Activated CD4-positive, alpha-beta T cell treated with anti-CD3 and anti-CD28 coated beads for 36 hours (primary cell): ENCODE measurements at regions not wholly inside any gene's neighbourhood (a gene's known extent, or its start where the extent isn't known, plus 50 kb on each side); places are given as distances from the start of the nearest gene placed in this dataset.

Experiments used
- ATAC-seq: fragments of 200-7000 bp; cut with Tn5 transposase; one replicate; pipeline ENCODE4 v1.10.0; 2021; ENCODE audit warnings: mild to moderate bottlenecking, moderate library complexity
- CTCF ChIA-PET: fragments of 350-600 bp; sonication (Branson Sonifier 250); formaldehyde crosslinking; loops from one replicate; lab custom pipeline; 2021; ENCODE audit warnings: antibody characterized with exemption; lab: Charles Lee
- POLR2A ChIA-PET: fragments of 350-600 bp; sonication (Branson Sonifier 250); formaldehyde crosslinking; loops from one replicate; lab custom pipeline; 2021; ENCODE audit warnings: antibody characterized with exemption, inconsistent platforms; lab: Charles Lee
- DNase-seq: peaks from one replicate; pipeline ENCODE4 v3.0.0-alpha.2; 2020
- H3K27ac Mint-ChIP-seq: one replicate; pipeline ENCODE4 v1.8.0; 2021; ENCODE audit warnings: mixed read lengths
- H3K27me3 Mint-ChIP-seq: one replicate; pipeline ENCODE4 v1.8.0; 2021; ENCODE audit warnings: mixed read lengths
- H3K36me3 Mint-ChIP-seq: one replicate; pipeline ENCODE4 v1.8.0; 2021; ENCODE audit warnings: low read depth, mixed read lengths
- H3K4me1 Mint-ChIP-seq: one replicate; pipeline ENCODE4 v1.8.0; 2021; ENCODE audit warnings: mixed read lengths
- H3K4me3 Mint-ChIP-seq: one replicate; pipeline ENCODE4 v1.8.0; 2021; ENCODE audit warnings: mild to moderate bottlenecking, moderate library complexity, mixed read lengths
- H3K9me3 Mint-ChIP-seq: one replicate; pipeline ENCODE4 v1.8.0; 2021; ENCODE audit warnings: low read depth, mixed read lengths
- intact Hi-C, 2 experiments: fragments of 100-400 bp; cut with DNase I in 1 of 2; cut with micrococcal nuclease in 1 of 2; formaldehyde crosslinking; loops; one replicate each; pipeline versions ENCODE4 v1.14.2 to v1.15.1; 2022 to 2024; cut with DNase I, micrococcal nuclease

GRCh38 chr3:177820683-177821316 is 623.5 kb upstream of the TBL1XR1 start:
- Mint-ChIP-seq H3K27me3 (no peaks in the 10 kb centered on the region), H3K36me3 (no peaks in the 10 kb centered on the region), H3K4me3 (no peak overlapping the region), H3K4me1 (peaks cover 20% of the 10 kb centered on the region), H3K27ac (peak overlapping the region; percentile 60), H3K9me3 (no peaks in the 10 kb centered on the region)
- ChIA-PET CTCF (interaction anchor here (0.7 kb wide), 1 partner anchor 157 kb away, joined by 3 read pairs; no protein-coding TSS in a partner anchor), POLR2A (no interaction called here)
- DNase-seq (no peak), ATAC-seq (peak; percentile 61)
- intact Hi-C loops, result no loop called here

- Mint-ChIP-seq H3K4me3 (no peak overlapping the region), H3K4me1 (peaks cover 27% of the 10 kb centered on the region), H3K27ac (no peak overlapping the region), H3K27me3 (no peaks in the 10 kb centered on the region), H3K9me3 (no peaks in the 10 kb centered on the region), H3K36me3 (no peaks in the 10 kb centered on the region)
- no peak for DNase-seq
- ATAC-seq, result no peak
- intact Hi-C loops, result no loop called here
- ChIA-PET POLR2A (no interaction called here), CTCF (no interaction called here)
Observed at GRCh38 chr3:177822681-177823096, 625.4 kb upstream of the TBL1XR1 start.

GRCh38 chr3:177823701-177824189 is 626.5 kb upstream of the TBL1XR1 start:
- intact Hi-C loops, result no loop called here
- CTCF ChIA-PET, result no interaction called here
- POLR2A ChIA-PET, result no interaction called here
- Mint-ChIP-seq H3K27me3 (no peaks in the 10 kb centered on the region), H3K4me1 (peaks cover 32% of the 10 kb centered on the region), H3K36me3 (no peaks in the 10 kb centered on the region), H3K9me3 (no peaks in the 10 kb centered on the region), H3K27ac (no peak overlapping the region), H3K4me3 (no peak overlapping the region)
- no peak for ATAC-seq
- no peak for DNase-seq

GRCh38 chr3:177824190-177824786 is 627.0 kb upstream of the TBL1XR1 start:
- H3K27me3 Mint-ChIP-seq, result no peaks in the 10 kb centered on the region
- intact Hi-C loops, result no loop called here
- ChIA-PET POLR2A (no interaction called here), CTCF (interaction anchor here (0.6 kb wide), 1 partner anchor 116 kb away, joined by 4 read pairs; no protein-coding TSS in a partner anchor)
- ATAC-seq (no peak), DNase-seq (no peak)
- H3K36me3 Mint-ChIP-seq, result no peaks in the 10 kb centered on the region
- no peak overlapping the region for H3K27ac Mint-ChIP-seq
- H3K4me1 Mint-ChIP-seq, result peaks cover 32% of the 10 kb centered on the region
- no peaks in the 10 kb centered on the region for H3K9me3 Mint-ChIP-seq
- H3K4me3 Mint-ChIP-seq, result no peak overlapping the region

GRCh38 chr3:177824841-177825240 is 627.6 kb upstream of the TBL1XR1 start:
- no peaks in the 10 kb centered on the region for H3K36me3 Mint-ChIP-seq
- ATAC-seq, result no peak
- no peaks in the 10 kb centered on the region for H3K27me3 Mint-ChIP-seq
- H3K4me3 Mint-ChIP-seq, result no peak overlapping the region
- no peak for DNase-seq
- POLR2A ChIA-PET, result no interaction called here
- H3K4me1 Mint-ChIP-seq, result peaks cover 32% of the 10 kb centered on the region
- intact Hi-C loops, result no loop called here
- no peak overlapping the region for H3K27ac Mint-ChIP-seq
- H3K9me3 Mint-ChIP-seq, result no peaks in the 10 kb centered on the region
- CTCF ChIA-PET, result interaction anchor here (0.6 kb wide), 1 partner anchor 117 kb away, joined by 4 read pairs; no protein-coding TSS in a partner anchor

GRCh38 chr3:177826253-177826652 is 629.0 kb upstream of the TBL1XR1 start:
- intact Hi-C loops, result no loop called here
- Mint-ChIP-seq H3K4me3 (no peak overlapping the region), H3K27ac (no peak overlapping the region), H3K4me1 (peaks cover 25% of the 10 kb centered on the region), H3K36me3 (no peaks in the 10 kb centered on the region), H3K9me3 (no peaks in the 10 kb centered on the region), H3K27me3 (no peaks in the 10 kb centered on the region)
- ChIA-PET POLR2A (no interaction called here), CTCF (no interaction called here)
- no peak for DNase-seq
- ATAC-seq, result no peak

- ChIA-PET CTCF (interaction anchor here (0.6 to 1.7 kb wide), 3 partner anchors 16 to 177 kb away, joined by 3 to 6 read pairs (median 4); no protein-coding TSS in a partner anchor), POLR2A (no interaction called here)
- H3K36me3 Mint-ChIP-seq, result no peaks in the 10 kb centered on the region
- intact Hi-C loops, result no loop called here
- ATAC-seq (peak; percentile 57), DNase-seq (no peak)
- peaks cover 19% of the 10 kb centered on the region for H3K4me1 Mint-ChIP-seq
- H3K4me3 Mint-ChIP-seq, result no peak overlapping the region
- no peaks in the 10 kb centered on the region for H3K9me3 Mint-ChIP-seq
- no peak overlapping the region for H3K27ac Mint-ChIP-seq
- no peaks in the 10 kb centered on the region for H3K27me3 Mint-ChIP-seq
Observed at GRCh38 chr3:177827511-177828207, 630.4 kb upstream of the TBL1XR1 start.

GRCh38 chr3:177828208-177828565 is 630.9 kb upstream of the TBL1XR1 start:
- ATAC-seq, result peak; percentile 30
- intact Hi-C loops, result no loop called here
- ChIA-PET CTCF (interaction anchor here (1.7 kb wide), 1 partner anchor 16 kb away, joined by 6 read pairs; no protein-coding TSS in a partner anchor), POLR2A (no interaction called here)
- Mint-ChIP-seq H3K4me3 (no peak overlapping the region), H3K36me3 (no peaks in the 10 kb centered on the region), H3K9me3 (no peaks in the 10 kb centered on the region), H3K27ac (no peak overlapping the region), H3K27me3 (no peaks in the 10 kb centered on the region), H3K4me1 (peaks cover 19% of the 10 kb centered on the region)
- no peak for DNase-seq

- no peaks in the 10 kb centered on the region for H3K36me3 Mint-ChIP-seq
Observed at GRCh38 chr3:177830411-177830849, 633.1 kb upstream of the TBL1XR1 start.

GRCh38 chr3:177831361-177831760 is 634.1 kb upstream of the TBL1XR1 start:
- Mint-ChIP-seq H3K27me3 (no peaks in the 10 kb centered on the region), H3K36me3 (no peaks in the 10 kb centered on the region), H3K4me1 (peaks cover 27% of the 10 kb centered on the region), H3K9me3 (no peaks in the 10 kb centered on the region), H3K4me3 (no peak overlapping the region), H3K27ac (no peak overlapping the region)
- CTCF ChIA-PET, result interaction anchor here (0.6 kb wide), 1 partner anchor 554 kb away, joined by 3 read pairs; no protein-coding TSS in a partner anchor
- ATAC-seq, result no peak
- POLR2A ChIA-PET, result no interaction called here
- no peak for DNase-seq
- intact Hi-C loops, result no loop called here

More at GRCh38 chr3:177830411-177830849, 633.1 kb upstream of the TBL1XR1 start:
- Mint-ChIP-seq H3K27ac (no peak overlapping the region), H3K4me3 (no peak overlapping the region), H3K9me3 (no peaks in the 10 kb centered on the region), H3K27me3 (no peaks in the 10 kb centered on the region), H3K4me1 (peaks cover 24% of the 10 kb centered on the region)
- ChIA-PET POLR2A (no interaction called here), CTCF (no interaction called here)
- ATAC-seq (peak; percentile 59), DNase-seq (no peak)
- intact Hi-C loops, result no loop called here

- Mint-ChIP-seq H3K4me3 (no peak overlapping the region), H3K36me3 (no peaks in the 10 kb centered on the region), H3K27ac (no peak overlapping the region), H3K27me3 (no peaks in the 10 kb centered on the region), H3K9me3 (no peaks in the 10 kb centered on the region), H3K4me1 (peaks cover 19% of the 10 kb centered on the region)
- intact Hi-C loops, result no loop called here
- POLR2A ChIA-PET, result interaction anchor here (0.6 kb wide), 1 partner anchor 611 kb away, joined by 3 read pairs; no protein-coding TSS in a partner anchor
- DNase-seq (no peak), ATAC-seq (no peak)
- CTCF ChIA-PET, result interaction anchor here (0.6 kb wide), 1 partner anchor 227 kb away, joined by 3 read pairs; no protein-coding TSS in a partner anchor
Observed at GRCh38 chr3:177832880-177833279, 635.6 kb upstream of the TBL1XR1 start.
